GM23338 (cell line): ENCODE measurements at regions not wholly inside any gene's neighbourhood (a gene's known extent, or its start where the extent isn't known, plus 50 kb on each side); places are given as distances from the start of the nearest gene placed in this dataset.

Experiments
- ATAC-seq: fragments of 200-7000 bp; cut with Tn5 transposase; 3 replicates; pipeline ENCODE4 v1.9.1; 2020
- DNase-seq: peaks from one replicate; pipeline ENCODE4 v3.0.0-alpha.2; 2015; ENCODE audit warnings: low spot score
- H2AFZ ChIP-seq: fragments of 200-600 bp; sonication (generic); 2 replicates; pipeline ENCODE4 v1.8.0; 2016; ENCODE audit warnings: antibody characterized with exemption, mild to moderate bottlenecking, moderate library complexity
- H3F3A ChIP-seq: fragments of 200-600 bp; sonication (generic); replicated peaks from 2 replicates; pipeline ENCODE4 v1.8.0; 2017; ENCODE audit warnings: antibody characterized with exemption, mixed run types, low read depth
- H3K27ac ChIP-seq: fragments of 200-600 bp; sonication (generic); 2 replicates; pipeline ENCODE4 v1.6.1; 2016; ENCODE audit warnings: low read depth
- H3K27me3 ChIP-seq: fragments of 200-600 bp; sonication (generic); 2 replicates; pipeline ENCODE4 v1.8.0; 2016; ENCODE audit warnings: mild to moderate bottlenecking, mixed run types, moderate library complexity; ENCODE audit not compliant: insufficient read depth
- H3K36me3 ChIP-seq: fragments of 200-600 bp; sonication (generic); 2 replicates; pipeline ENCODE4 v1.8.0; 2016; ENCODE audit warnings: mild to moderate bottlenecking; ENCODE audit not compliant: insufficient read depth
- H3K4me1 ChIP-seq: fragments of 200-600 bp; sonication (generic); 2 replicates; pipeline ENCODE4 v1.8.0; 2016; ENCODE audit warnings: mild to moderate bottlenecking, moderate library complexity; ENCODE audit not compliant: insufficient read depth
- H3K4me2 ChIP-seq: fragments of 200-600 bp; sonication (generic); 2 replicates; pipeline ENCODE4 v1.7.1; 2017; ENCODE audit warnings: mixed run types
- H3K4me3 ChIP-seq: fragments of 200-600 bp; sonication (generic); 2 replicates; pipeline ENCODE4 v1.6.1; 2016; ENCODE audit warnings: mixed run types
- H3K79me2 ChIP-seq: fragments of 200-600 bp; sonication (generic); replicated peaks from 2 replicates; pipeline ENCODE4 v1.8.0; 2017; ENCODE audit warnings: mild to moderate bottlenecking; ENCODE audit not compliant: insufficient read depth
- H3K9me2 ChIP-seq: fragments of 200-600 bp; sonication (generic); 2 replicates; pipeline ENCODE4 v1.8.0; 2017; ENCODE audit not compliant: insufficient read depth
- H4K20me1 ChIP-seq: fragments of 200-600 bp; sonication (generic); replicated peaks from 2 replicates; pipeline ENCODE4 v1.8.0; 2017; ENCODE audit warnings: mild to moderate bottlenecking; ENCODE audit not compliant: insufficient read depth
- H3K27ac Mint-ChIP-seq: 2 replicates; pipeline ENCODE4 v1.8.0; 2020; ENCODE audit warnings: inconsistent platforms, mild to moderate bottlenecking, moderate library complexity, mixed read lengths
- H3K27me3 Mint-ChIP-seq: 3 replicates; pipeline ENCODE4 v1.8.0; 2022; ENCODE audit warnings: low read depth, mild to moderate bottlenecking, moderate library complexity, mixed read lengths, inconsistent platforms; ENCODE audit not compliant: insufficient read depth, poor library complexity
- H3K36me3 Mint-ChIP-seq: 3 replicates; pipeline ENCODE4 v1.8.0; 2021; ENCODE audit warnings: low read depth, mild to moderate bottlenecking, inconsistent platforms, moderate library complexity, mixed read lengths
- H3K4me1 Mint-ChIP-seq: 3 replicates; pipeline ENCODE4 v1.8.0; 2020; ENCODE audit warnings: mild to moderate bottlenecking, inconsistent platforms, mixed read lengths
- H3K4me3 Mint-ChIP-seq: 3 replicates; pipeline ENCODE4 v1.8.0; 2021; ENCODE audit warnings: moderate library complexity, mild to moderate bottlenecking, inconsistent platforms, mixed read lengths
- H3K9me3 Mint-ChIP-seq: 3 replicates; pipeline ENCODE4 v1.8.0; 2020; ENCODE audit warnings: moderate library complexity, mild to moderate bottlenecking, inconsistent platforms, mixed read lengths
- CTCF ChIP-seq, 2 experiments: fragments of 200-600 bp in 1 of 2; sonication (generic) in 1 of 2; conservative IDR thresholded peaks; 2 replicates each; pipeline versions ENCODE4 v1.5.1 to v1.6.1; 2016 to 2017; ENCODE audit warnings: antibody characterized with exemption in 2 of 2, low read depth in 2 of 2, mild to moderate bottlenecking in 2 of 2, moderate library complexity in 1 of 2
- NANOG ChIP-seq: IDR thresholded peaks from 2 replicates; pipeline ENCODE4 v1.6.1; 2016; ENCODE audit warnings: antibody characterized with exemption, borderline replicate concordance
- STAT1 ChIP-seq: IDR thresholded peaks from one replicate; pipeline ENCODE4 v1.6.1; 2016; ENCODE audit warnings: antibody characterized with exemption; ENCODE audit not compliant: unreplicated experiment
- ZNF462 ChIP-seq: fragments of 250-450 bp; sonication (Bioruptor Pico); IDR thresholded peaks from 2 replicates; pipeline ENCODE4 v1.5.0; 2020; ENCODE audit warnings: mild to moderate bottlenecking, moderate library complexity

- Histone ChIP-seq H3K4me3 (no peak overlapping the region), H2AFZ (no peak overlapping the region), H3K9me2 (no peaks in the 10 kb centered on the region; the same call in 1 of the 2 replicates), H3K27me3 (no peaks in the 10 kb centered on the region), H3K4me1 (peaks cover 40% of the 10 kb centered on the region), H3K4me2 (peak overlapping the region; percentile 48; the same call in 1 of the 2 replicates), H4K20me1 (no peaks in the 10 kb centered on the region), H3K27ac (peak overlapping the region; percentile 97), H3F3A (no peaks in the 10 kb centered on the region), H3K36me3 (no peaks in the 10 kb centered on the region), H3K79me2 (no peaks in the 10 kb centered on the region)
- ATAC-seq, result peak; percentile 57
- Mint-ChIP-seq H3K27me3 (peaks cover 6% of the 10 kb centered on the region), H3K36me3 (peaks cover 7% of the 10 kb centered on the region; the same call in 2 of the 3 replicates), H3K4me1 (peaks cover 14% of the 10 kb centered on the region), H3K4me3 (peak overlapping the region; percentile 3; the same call in 1 of the 3 replicates), H3K27ac (peak overlapping the region; percentile 66; the same call in 1 of the 2 replicates), H3K9me3 (peaks cover 5% of the 10 kb centered on the region; the same call in 2 of the 3 replicates)
- peak; percentile 66 for DNase-seq
- TF ChIP-seq ZNF462 (no peak; the same call in 1 of the 2 replicates), CTCF (conservative IDR thresholded peaks at IDR 0.05; ENCODE audit: low read depth in 2 of 2) (no peak), STAT1 (no peak), NANOG (peak; percentile 63)
Measured at GRCh38 chr14:95980402-95980801, 58.8 kb upstream of the C14orf132 start.
